AG09309 (cell line): ENCODE measurements at regions not wholly inside any gene's neighbourhood (a gene's known extent, or its start where the extent isn't known, plus 50 kb on each side); places are given as distances from the start of the nearest gene placed in this dataset.

Source experiments
- DNase-seq: peaks from one replicate; pipeline ENCODE4 v3.0.0-alpha.2; 2010; ENCODE audit warnings: low read depth
- H3K4me3 ChIP-seq: 2 replicates; pipeline ENCODE4 v1.5.1; 2011; ENCODE audit warnings: mild to moderate bottlenecking, low read depth, low read length, moderate library complexity; ENCODE audit not compliant: control insufficient read depth
- CTCF ChIP-seq: IDR thresholded peaks from 2 replicates; pipeline ENCODE4 v1.5.1; 2011; ENCODE audit warnings: mild to moderate bottlenecking, low read depth, low read length, inconsistent platforms; ENCODE audit not compliant: insufficient read depth, control insufficient read depth; ENCODE audit errors: missing control alignments

- no peak for TF ChIP-seq CTCF
- H3K4me3 ChIP-seq = no peak overlapping the region
- DNase-seq = no peak
Measured at GRCh38 chr7:130927564-130927963, 193.6 kb upstream of the KLF14 start.

GRCh38 chr7:130929896-130930659 is 196.1 kb upstream of the KLF14 start:
- no peak for DNase-seq
- TF ChIP-seq CTCF = no peak
- H3K4me3 ChIP-seq = no peak overlapping the region

GRCh38 chr7:130930681-130931080 is 196.7 kb upstream of the KLF14 start:
- TF ChIP-seq CTCF = no peak

GRCh38 chr7:130931423-130931822 is 197.4 kb upstream of the KLF14 start:
- no peak overlapping the region for H3K4me3 ChIP-seq
- DNase-seq = no peak
- no peak for TF ChIP-seq CTCF

More at GRCh38 chr7:130930681-130931080, 196.7 kb upstream of the KLF14 start:
- no peak overlapping the region for H3K4me3 ChIP-seq
- DNase-seq = no peak

- TF ChIP-seq CTCF = no peak
- no peak overlapping the region for H3K4me3 ChIP-seq
- no peak for DNase-seq
Measured at GRCh38 chr7:130932088-130932487, 198.1 kb upstream of the KLF14 start.

- TF ChIP-seq CTCF = no peak
- no peak overlapping the region for H3K4me3 ChIP-seq
- no peak for DNase-seq
Measured at GRCh38 chr7:130932667-130933432, 198.8 kb upstream of the KLF14 start.
